ENCODE measurements at regions not wholly inside any gene's neighbourhood (a gene's known extent, or its start where the extent isn't known, plus 50 kb on each side); places are given as distances from the start of the nearest gene placed in this dataset.

DNA sequence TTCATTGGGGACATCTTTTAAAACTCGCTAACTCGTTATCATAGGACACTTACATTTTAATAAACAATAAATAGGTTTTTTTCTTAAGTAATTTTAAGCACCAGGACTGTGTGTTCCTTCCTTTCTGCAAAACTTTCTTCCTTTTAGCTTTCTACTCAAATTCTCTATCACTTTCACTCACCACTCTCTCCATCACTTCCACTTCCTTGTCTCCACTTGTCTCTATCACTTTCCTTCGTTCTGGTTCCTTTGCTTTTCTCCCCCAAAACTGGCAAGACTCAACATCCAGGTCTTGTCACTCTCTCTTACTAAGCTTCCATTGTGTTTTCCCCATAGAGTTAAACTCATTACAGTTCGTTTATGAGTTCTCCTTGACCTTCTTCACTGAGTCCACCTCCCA lies 99.0 kb downstream of the ZPLD1 start:
- 54 to 65% methylated on average over 4 of the region's 4 CpGs for WGBS, 2 donors
- TF ChIP-seq POLR2A (IDR thresholded peaks at IDR 0.05), result no peak
- TF ChIP-seq, protein P1, sequence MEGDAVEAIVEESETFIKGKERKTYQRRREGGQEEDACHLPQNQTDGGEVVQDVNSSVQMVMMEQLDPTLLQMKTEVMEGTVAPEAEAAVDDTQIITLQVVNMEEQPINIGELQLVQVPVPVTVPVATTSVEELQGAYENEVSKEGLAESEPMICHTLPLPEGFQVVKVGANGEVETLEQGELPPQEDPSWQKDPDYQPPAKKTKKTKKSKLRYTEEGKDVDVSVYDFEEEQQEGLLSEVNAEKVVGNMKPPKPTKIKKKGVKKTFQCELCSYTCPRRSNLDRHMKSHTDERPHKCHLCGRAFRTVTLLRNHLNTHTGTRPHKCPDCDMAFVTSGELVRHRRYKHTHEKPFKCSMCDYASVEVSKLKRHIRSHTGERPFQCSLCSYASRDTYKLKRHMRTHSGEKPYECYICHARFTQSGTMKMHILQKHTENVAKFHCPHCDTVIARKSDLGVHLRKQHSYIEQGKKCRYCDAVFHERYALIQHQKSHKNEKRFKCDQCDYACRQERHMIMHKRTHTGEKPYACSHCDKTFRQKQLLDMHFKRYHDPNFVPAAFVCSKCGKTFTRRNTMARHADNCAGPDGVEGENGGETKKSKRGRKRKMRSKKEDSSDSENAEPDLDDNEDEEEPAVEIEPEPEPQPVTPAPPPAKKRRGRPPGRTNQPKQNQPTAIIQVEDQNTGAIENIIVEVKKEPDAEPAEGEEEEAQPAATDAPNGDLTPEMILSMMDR (IDR thresholded peaks at IDR 0.05), result no peak
- DNase-seq (no peak), ATAC-seq (no peak)
- intact Hi-C loops (cut with DNase I), result loop anchor here (10.0 kb wide), 1 partner anchor 729 kb away; no protein-coding TSS in a partner anchor
- Histone ChIP-seq H3K27ac (no peak overlapping the region), H3K4me3 (no peak overlapping the region), H3K36me3 (replicated peaks in 1 of 2; ENCODE audit: insufficient read depth in 1 of 2, low read depth in 2 of 2) (no peaks in the 10 kb centered on the region), H3K9me3 (no peaks in the 10 kb centered on the region), H3K27me3 (no peaks in the 10 kb centered on the region), H3K4me1 (no peaks in the 10 kb centered on the region)

DNA sequence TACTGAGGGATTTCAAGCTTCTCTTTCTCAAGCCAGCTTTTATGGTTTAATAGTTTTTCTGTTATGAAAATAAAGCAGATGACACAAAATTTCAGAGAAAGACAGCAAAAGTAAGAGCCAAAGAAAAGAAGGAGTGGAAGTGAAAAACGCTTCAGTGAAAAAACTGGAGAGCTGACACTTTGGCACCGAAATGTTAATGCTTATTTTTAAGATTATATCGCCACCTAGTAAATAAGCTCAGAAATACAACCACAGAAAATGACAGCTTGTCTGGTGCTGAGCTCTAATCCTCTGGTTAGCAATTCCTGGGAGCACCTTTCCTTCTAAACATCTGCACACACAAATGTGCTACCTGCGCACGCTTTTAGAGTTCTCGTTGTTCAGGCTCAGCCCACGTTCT lies 101.6 kb downstream of the ZPLD1 start:
- TF ChIP-seq POLR2A (IDR thresholded peaks at IDR 0.05), result no peak
- TF ChIP-seq, protein P1 (IDR thresholded peaks at IDR 0.05), result peak in 6 of 7 experiments; percentile 10 to 63 (median 55)
- peak; percentile 59 for ATAC-seq
- WGBS, 2 donors, result 4 to 15% methylated on average over 7 of the region's 7 CpGs
- Histone ChIP-seq H3K9me3 (no peaks in the 10 kb centered on the region), H3K4me1 (no peaks in the 10 kb centered on the region), H3K27ac (no peak overlapping the region), H3K27me3 (no peaks in the 10 kb centered on the region), H3K36me3 (replicated peaks in 1 of 2; ENCODE audit: insufficient read depth in 1 of 2, low read depth in 2 of 2) (no peaks in the 10 kb centered on the region), H3K4me3 (no peak overlapping the region)
- DNase-seq, result peak in 3 of 4 donors; percentile 9 to 20 (median 12)
- intact Hi-C loops (cut with DNase I), result loop anchor here (5.0 to 10.0 kb wide), 2 partner anchors 304 to 732 kb away; no protein-coding TSS in a partner anchor

DNA sequence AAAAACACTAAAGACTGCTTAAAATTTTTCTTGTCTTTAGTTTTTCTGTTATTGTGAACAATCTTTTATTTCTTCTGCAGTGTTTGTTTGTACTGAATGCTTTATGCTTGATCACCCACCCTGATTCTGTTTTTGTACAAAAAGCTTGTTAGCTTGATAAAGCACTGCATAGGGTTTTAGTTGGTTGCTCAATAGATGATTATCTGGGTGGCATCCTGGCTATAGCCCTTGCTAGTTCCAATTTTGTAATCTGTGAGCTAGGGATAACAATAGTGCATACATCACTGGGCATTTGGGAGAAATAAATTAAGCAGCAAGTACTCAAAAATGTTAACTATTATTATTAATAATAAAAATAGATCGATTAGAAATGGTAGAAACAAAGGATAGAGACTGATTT lies 102.3 kb downstream of the ZPLD1 start:
- intact Hi-C loops (cut with DNase I), result loop anchor here (5.0 to 10.0 kb wide), 2 partner anchors 305 to 732 kb away; no protein-coding TSS in a partner anchor
- TF ChIP-seq, protein P1 (IDR thresholded peaks at IDR 0.05), result no peak
- TF ChIP-seq POLR2A (IDR thresholded peaks at IDR 0.05), result no peak
- ATAC-seq, result no peak

DNA sequence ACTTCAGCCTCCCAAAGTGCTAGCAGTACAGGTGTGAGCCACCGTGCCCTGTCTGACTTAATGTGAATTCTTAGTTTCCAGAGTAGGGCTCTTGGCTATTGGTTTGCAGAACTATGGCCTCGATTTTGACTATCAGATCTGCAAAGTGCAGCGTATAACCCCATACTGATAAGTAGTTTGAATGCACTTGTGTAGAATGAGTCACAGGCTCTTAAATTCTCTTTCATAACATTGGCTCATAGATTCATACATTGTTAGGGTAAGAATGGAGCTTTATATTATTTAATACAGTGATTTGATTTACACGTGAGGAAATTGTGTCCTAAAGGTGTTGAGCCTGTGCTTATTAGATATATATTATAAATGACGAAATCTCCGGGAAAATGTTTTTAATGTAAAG lies 109.9 kb downstream of the ZPLD1 start:
- intact Hi-C loops (cut with DNase I), result no loop called here
- H3K4me3 ChIP-seq, result no peak overlapping the region
- no peak overlapping the region for H3K27ac ChIP-seq
- no peak for ATAC-seq
- H3K36me3 ChIP-seq (replicated peaks in 1 of 2; ENCODE audit: insufficient read depth in 1 of 2, low read depth in 2 of 2), result no peaks in the 10 kb centered on the region
- H3K27me3 ChIP-seq, result no peaks in the 10 kb centered on the region
- no peaks in the 10 kb centered on the region for H3K9me3 ChIP-seq
- TF ChIP-seq POLR2A (IDR thresholded peaks at IDR 0.05), result no peak
- TF ChIP-seq, protein P1 (IDR thresholded peaks at IDR 0.05), result no peak
- H3K4me1 ChIP-seq, result no peaks in the 10 kb centered on the region
- no peak for DNase-seq
- WGBS, 2 donors, result 72 to 76% methylated on average over 6 of the region's 6 CpGs

More for the DNA sequence above, 102.3 kb downstream of the ZPLD1 start:
- no peak overlapping the region for H3K4me3 ChIP-seq
- DNase-seq, result no peak
- no peaks in the 10 kb centered on the region for H3K9me3 ChIP-seq
- no peaks in the 10 kb centered on the region for H3K36me3 ChIP-seq (replicated peaks in 1 of 2; ENCODE audit: insufficient read depth in 1 of 2, low read depth in 2 of 2)
- no peak overlapping the region for H3K27ac ChIP-seq
- H3K4me1 ChIP-seq, result no peaks in the 10 kb centered on the region
- no peaks in the 10 kb centered on the region for H3K27me3 ChIP-seq
- WGBS, 2 donors, result 47 to 51% methylated on average over 1 of the region's 1 CpG

DNA sequence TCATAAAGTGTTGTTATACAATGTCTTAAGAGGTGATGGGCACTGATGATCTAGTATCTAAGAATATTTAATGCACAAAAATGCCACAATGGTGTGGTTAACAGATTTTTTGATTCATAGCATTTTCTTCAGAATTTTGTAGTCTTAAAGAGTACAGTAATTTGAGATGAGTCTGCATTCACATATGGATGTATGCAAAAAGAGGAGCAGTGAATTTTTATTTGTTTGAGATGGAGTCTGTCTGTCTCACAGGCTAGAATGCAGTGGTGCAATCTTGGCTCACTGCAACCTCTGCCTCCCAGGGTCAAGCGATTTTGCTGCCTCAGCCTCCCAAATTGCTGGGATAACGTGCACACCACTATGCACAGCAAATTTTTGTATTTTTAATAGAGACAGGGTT lies 110.5 kb downstream of the ZPLD1 start:
- intact Hi-C loops (cut with DNase I), result no loop called here
- ATAC-seq (no peak), DNase-seq (no peak)
- WGBS, 2 donors, result 55 to 71% methylated on average over 2 of the region's 2 CpGs
- Histone ChIP-seq H3K4me1 (no peaks in the 10 kb centered on the region), H3K27ac (no peak overlapping the region), H3K27me3 (no peaks in the 10 kb centered on the region), H3K9me3 (no peaks in the 10 kb centered on the region), H3K4me3 (no peak overlapping the region), H3K36me3 (replicated peaks in 1 of 2; ENCODE audit: insufficient read depth in 1 of 2, low read depth in 2 of 2) (no peaks in the 10 kb centered on the region)
- TF ChIP-seq POLR2A (IDR thresholded peaks at IDR 0.05), result no peak
- TF ChIP-seq, protein P1 (IDR thresholded peaks at IDR 0.05), result no peak

All from body of pancreas (tissue), 4 donors.